CD4-positive, alpha-beta T cell treated with Interleukin-15 for 1 hour (primary cell): ENCODE measurements at regions not wholly inside any gene's neighbourhood (a gene's known extent, or its start where the extent isn't known, plus 50 kb on each side); places are given as distances from the start of the nearest gene placed in this dataset.

ENCODE experiments used
- DNase-seq: peaks from one replicate; pipeline ENCODE4 v3.0.0-alpha.2; 2020

DNA sequence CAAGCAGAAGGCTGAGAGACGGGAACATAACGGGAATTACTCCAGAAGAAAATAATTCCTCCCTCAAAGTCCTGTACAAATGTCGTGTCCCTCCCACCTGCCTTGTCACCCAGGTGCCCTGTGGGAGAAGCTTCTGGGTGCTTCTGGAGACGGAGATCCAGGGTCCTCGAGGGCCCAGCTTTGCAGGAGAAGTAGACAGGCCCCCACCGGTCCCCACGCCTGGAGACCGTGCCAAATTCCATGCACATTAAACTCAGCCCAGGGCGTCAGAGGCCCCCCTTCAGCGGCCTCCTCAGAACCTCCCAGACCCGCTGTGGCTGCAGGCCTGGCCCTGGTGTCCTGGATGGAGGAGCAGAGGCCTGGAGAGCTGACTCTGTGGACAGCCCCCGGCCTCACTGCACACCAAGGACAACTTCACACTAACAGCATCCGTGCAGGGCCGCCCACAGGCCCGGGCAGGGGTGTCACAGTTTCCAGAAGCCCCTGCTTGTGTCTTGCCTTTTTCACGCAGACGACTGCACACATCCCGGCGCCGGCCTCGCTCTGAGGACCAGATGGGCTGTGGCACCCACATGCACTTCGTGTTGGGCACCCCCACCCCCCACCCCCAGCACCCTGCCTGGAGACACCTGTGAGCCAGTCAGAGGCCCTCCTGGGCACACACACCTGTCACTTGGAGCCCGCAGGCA is 734.3 kb downstream of the BRD1 start:
- DNase-seq, result no peak

DNA sequence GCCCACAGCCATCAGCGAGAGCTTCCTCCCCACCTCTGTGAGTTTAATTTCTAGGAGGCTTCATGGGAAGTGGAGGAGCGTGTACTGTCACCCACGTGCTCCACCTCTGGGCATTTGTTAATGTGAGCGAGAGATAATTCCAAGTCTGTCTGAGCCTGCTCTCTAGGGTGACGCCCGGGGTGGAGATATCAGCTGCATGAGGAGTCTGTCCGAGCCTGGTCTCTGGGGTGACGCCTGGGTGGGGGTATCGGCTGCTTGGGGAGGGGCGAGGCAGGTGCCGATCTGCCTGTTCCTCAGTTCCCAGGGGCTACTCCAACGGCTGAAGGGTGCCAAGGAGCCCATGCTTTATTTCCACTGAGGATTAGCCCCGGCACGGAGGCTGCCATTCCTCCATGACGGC is 735.0 kb downstream of the BRD1 start:
- no peak for DNase-seq

DNA sequence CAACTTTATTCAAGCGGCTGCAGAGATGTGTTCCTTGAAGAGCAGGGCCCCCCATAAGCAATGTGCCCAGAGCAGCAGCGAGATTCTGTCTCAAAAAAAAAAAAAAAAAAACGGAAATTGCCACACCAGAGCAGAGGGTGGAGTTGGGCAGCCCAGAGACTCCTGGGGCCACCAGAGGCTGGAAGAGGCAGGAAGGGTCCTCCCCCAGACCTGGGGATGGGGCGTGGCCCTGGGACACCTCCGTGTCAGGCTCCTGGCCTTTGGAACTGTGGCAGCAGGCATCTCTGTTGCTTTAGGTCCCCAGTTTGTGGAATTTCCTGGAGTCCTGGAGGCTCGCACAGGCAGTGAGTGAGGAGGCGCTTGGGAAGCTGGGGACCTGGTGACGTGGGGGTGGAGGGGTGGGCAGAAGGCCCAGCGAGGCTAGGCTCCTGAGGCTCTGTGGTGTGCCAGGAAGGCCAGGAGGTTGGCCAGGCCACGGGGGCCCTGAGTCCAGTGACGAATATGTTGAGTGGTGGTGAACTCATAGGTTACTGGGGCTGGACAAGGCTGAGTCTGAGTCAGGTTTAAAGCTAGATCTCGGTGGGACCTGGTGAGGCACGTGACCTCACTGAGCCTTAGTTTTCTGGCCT is 735.6 kb downstream of the BRD1 start:
- DNase-seq, result no peak

DNA sequence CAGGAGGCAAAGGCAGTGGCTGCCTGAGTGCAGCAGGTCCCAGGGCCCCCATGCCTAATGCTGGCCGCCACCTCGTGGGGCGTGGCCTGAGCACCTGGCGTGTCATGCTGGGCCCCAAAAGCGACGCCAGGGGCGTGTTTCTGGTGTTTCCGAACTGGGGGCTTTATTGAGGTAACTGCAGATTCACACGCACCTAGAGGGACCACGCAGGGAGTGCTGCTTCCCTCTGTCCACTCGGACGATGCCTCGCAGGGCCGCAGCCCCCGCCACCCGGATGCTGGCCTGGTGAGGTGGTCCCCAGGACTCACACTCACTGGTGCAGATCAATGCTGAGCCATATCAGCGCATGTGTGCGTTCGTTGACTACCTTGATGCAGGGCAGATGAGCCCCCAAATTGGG is 736.2 kb downstream of the BRD1 start:
- no peak for DNase-seq

DNA sequence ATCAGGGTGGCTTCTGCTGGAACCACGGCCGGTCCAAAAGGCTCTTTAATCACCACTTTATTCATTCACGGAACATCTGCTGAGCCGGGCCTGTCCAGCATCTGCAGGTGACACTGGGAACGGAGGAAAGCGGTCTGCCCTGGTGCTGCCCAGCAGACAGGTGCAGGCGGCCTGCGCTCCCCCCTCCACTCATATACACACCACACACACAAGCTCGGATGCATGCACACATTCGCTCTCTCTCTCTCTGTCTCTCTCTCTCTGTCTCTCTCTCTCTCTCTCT is 736.9 kb downstream of the BRD1 start:
- no peak for DNase-seq

DNA sequence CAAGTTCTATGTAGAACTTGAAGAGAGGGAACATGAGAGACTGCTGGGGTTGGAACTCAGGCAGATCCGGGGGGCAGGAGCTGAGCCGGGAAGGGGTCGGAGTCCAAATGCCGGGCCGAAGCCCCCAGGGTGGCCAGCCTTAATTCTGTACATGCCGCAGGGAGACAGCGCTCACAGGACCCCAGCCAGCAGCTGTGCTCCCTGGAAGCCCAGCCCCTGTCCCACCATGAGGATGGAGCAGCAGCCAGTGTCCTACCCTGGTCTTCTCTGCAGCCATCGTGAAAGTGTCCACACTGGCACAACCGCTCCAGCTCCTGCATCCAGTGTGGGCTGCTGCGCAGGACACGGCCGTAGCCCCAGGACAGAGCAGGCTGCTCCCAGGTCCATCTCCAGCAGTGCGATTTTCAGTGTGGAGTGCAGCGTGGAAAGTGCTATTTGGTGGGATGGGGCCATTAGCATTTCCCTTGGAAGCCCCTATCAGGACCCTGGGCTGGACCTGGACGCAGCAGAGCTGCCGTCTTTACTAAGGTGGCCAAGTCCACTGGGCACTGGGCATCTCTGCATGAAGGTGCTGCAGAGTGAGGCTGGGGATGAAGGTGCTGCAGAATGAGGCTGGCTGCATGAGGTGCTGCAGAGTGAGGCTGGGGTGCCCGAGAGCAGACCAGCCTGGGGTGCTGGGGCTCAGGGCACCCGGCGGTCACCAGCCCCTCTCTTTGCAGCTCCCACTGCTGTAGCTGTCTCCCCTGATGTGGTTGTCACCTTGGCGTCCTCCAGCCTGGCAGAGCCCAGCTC is 737.4 kb downstream of the BRD1 start:
- DNase-seq, result no peak

DNA sequence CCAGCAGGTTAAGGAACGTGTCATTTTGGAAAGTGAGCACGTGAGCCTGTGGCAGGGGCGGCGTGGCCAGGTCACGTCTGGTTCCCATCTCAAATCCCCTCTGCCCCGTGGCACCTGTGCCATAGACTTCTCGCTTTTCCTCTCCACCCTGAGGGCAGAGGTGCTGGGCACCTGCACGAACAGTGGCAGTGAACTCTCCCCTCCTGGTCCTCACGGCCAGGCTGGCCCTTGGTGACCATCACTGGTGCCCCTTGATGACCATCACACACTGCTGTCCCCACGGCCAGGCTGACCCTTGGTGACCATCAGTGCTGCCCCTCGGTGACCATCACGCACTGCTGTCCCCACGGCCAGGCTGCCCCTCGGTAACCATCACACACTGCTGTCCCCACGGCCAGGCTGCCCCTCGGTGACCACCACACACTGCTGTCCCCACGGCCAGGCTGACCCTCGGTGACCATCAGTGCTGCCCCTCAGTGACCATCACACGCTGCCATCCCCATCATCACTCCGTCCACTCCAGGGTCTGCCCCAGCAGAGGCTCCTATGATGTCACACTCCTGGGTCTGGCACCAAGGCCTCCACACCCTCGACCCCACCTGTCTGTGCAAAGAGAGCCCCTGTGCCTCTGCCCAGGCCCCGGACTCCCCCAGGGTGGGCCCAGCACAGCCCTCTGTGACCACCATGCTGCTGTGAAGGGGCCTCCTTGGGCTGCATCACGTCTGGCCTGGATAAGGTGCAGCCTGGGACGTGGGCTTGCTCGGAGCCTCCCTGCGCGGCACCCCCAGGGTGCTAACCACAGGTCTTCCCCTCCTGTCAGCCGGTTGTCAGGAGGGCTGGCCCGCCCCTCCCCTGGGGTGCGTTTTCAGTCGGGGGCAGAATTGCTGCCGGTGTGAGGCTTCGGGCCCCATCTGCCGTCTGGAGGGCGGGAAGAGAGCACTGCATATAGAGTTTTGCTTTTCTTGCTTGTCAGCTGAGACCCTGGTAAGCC is 738.6 kb downstream of the BRD1 start:
- no peak for DNase-seq

DNA sequence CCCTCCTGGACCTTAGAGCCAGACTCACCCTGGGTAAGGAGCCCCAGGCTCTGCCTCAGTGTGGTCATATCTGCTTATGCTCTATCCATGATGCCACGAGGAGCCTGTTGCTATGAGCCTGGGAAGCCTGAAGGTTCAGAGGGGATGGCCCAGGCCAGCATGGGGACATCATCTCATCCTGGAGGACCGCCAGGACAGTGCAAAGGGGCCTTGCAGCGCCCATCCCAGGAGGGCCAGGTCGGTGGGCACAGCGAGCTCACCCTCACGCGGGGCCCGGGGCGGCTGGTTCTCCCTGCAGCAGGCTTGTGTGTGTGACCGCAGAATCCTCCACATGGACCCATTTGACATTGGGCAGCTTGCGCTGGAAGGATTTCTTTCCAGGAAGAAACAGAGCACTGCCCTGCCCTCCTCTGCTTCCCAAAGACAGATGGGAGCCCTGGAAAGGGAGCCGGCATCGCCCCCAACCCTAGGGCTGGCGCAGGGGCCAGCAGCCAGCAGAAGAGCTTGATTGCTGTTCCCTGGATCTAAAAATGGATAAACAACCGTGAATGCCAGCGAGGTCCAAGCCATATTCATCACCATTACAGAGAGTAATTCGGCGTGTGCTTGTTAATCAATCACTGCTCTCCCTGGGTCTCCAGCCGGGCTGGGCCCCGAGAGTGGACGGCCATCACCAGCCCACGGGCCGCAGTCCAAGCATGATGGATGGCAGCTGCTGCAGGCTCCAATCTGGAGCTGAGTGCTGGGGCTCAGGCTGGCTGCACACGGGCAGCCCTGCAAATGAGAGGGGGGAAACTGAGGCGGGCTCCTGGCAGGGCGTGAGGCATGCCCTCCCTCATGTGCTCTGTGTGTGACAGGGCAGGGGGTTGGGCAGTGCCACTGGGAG is 739.7 kb downstream of the BRD1 start:
- DNase-seq, result no peak

DNA sequence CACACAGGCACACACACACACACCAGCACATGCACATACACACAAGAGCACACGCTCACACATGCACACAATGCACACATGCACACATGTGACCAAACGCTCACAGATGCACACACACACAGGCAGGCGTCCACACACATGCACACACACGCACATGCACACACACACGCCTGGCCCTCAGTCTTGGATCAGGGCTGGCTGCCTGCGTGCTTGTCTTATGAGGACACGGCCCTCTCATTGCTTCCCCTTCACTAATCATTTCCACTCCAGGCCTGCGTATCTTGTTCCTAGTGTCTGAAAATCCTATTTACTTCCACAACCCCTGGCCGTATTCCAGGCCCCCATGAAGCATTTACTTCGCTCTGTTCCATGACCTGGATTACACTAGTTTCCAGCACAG is 740.5 kb downstream of the BRD1 start:
- no peak for DNase-seq

DNA sequence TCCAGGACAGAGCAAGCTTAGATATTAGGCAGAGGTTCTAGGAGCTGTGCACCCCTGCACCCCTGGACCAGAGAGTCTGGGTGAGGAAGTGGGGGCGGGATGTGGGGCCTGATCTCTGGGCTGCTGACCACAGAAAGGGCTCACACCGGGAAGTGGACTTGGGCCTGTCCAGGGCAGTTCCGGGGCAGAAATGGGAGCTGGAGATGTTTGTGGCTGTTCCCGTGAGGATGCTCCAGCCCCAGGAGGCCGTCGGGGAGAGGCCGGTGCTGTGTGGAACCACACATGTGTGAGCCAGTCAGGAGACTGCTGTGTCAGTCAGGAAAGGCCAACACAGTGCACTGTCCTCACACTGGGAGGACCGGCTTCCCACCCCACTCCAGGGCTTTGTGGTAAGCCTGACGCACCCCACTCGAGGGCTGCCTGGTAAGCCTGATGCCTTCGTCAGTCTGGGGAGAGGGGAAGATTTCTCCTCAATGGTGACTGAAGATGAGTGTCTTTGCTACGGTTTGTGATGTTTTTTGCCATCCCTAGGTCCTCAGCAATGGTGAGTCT is 741.0 kb downstream of the BRD1 start:
- no peak for DNase-seq

DNA sequence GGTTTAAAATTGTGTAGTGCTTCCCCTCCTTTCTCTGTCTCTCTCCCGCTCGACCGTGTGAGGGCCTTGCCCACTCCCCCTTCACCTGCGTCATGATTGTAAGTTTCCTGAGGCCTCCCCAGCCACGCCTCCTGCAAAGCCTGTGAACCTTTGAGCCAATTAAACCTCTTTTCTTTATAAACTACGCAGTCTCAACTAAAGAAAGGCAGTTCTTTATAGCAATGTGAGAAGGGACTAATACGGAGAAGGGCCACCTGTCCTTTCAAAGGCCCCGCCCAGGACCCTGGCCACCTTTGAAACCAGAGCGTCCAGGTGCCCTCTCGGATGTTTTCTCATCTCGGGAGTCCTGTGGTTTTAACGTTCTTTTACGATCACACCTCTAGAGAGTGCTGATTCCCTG is 741.5 kb downstream of the BRD1 start:
- DNase-seq, result no peak

DNA sequence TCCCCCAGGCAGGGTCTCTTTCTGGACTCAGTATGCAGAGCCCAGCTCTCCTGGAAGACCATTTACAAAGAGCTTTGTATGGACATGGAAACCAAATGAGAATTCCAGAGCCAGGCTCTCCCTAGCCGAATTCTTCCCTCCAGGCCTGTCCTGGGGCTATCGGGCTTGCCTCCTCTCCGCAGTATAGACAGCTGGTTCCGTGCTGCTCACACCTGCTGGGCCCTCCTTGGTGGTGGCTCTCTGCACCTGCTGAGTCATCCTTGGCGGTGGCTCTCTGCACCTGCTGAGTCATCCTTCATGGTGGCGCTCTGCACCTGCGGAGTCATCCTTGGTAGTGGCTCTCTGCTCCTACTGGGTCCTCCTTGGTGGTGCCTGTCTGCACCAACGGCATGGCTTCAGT is 743.5 kb downstream of the BRD1 start:
- no peak for DNase-seq

DNA sequence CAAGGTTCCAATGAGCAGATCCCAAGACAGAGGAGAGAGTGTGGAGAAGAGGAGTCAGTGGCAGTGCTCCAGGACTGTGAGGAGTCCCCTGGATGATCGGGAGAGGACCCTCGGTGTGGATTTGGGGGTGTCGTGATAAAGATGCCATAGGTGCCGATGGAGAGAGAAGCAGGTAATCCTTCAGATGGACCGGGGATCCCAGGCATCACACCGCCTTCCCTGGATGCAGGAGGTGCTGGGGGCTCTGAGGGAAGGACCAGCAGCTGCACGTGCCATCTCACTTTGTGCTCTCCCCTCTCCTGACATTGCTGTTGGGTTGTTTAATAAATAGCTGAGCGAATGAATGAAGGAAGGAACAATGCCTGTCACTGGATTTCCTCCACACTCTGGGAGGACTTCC is 744.1 kb downstream of the BRD1 start:
- DNase-seq, result no peak

DNA sequence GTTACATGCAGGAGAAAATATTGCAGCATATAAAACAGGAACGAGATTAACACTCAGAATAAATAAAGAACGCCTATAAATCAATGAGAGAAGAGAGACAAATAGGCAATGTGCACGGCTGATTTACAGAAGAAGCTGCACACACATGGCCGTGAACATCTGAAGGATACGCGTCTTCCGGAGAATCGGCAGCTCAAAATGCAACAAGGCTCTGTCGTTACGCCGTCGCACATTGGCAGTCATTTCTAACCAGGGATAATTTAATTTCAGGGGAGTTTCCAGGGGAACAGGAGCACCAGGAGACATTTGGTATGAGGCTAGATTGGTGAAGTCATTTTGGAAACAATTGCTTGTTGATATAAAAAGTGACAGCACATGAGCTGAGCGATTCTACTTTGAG is 745.2 kb downstream of the BRD1 start:
- no peak for DNase-seq

DNA sequence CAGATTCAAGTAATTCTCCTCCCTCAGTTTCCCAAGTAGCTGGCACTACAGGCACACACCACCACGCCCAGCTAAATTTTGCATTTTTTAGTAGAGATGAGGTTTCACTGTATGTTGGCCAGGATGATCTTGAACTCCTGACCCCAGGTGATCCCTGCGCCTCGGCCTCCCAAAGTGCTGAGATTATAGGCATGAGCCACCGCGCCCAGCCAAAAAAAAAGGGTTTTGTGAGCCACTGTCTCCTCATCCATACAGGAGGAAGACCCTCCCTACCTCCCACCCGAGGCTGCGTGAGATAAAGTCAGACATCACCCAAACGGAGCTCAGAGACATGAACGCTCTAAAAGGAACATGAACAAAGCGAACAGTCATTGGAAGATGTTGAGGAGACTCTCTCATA is 745.7 kb downstream of the BRD1 start:
- no peak for DNase-seq

DNA sequence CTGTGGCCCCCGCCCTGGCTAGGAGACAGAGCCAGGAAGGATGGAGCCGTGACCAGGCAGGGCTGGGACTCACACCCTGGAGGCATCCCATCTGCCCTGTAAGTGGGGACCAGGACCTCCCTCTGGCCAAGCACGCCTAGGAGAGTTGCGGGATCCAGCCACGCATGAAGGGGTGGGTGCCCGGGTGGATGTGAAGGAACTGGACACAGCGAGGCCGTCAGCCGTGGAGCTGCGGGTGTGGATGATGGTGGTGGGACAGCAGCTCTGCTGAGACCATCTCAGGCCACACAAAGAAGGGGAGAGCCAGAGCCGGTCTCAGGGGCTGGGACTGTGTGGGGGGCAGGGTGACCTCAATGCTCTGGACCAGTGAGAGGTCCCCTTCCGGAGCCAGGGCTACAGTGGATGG is 746.4 kb downstream of the BRD1 start:
- DNase-seq, result no peak

DNA sequence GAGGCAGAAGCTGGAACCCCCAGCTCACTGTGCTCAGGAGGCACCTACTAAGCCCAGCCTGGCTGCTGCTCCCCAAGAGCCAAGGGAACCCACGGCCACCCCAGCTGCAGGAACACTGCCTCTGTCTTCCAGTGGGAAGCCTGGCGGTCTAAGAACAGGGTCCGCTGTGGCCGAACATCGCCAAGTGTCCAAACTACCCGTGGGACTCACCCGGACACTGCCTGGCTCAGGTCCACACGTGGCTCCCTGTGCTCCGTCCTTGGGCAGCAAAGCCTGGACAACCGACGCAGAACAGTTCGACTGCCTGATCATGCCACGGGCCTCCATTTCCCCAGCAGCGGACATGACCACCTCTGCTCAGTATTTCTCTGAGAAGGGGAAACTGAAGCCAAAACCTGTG is 747.0 kb downstream of the BRD1 start:
- DNase-seq, result no peak

DNA sequence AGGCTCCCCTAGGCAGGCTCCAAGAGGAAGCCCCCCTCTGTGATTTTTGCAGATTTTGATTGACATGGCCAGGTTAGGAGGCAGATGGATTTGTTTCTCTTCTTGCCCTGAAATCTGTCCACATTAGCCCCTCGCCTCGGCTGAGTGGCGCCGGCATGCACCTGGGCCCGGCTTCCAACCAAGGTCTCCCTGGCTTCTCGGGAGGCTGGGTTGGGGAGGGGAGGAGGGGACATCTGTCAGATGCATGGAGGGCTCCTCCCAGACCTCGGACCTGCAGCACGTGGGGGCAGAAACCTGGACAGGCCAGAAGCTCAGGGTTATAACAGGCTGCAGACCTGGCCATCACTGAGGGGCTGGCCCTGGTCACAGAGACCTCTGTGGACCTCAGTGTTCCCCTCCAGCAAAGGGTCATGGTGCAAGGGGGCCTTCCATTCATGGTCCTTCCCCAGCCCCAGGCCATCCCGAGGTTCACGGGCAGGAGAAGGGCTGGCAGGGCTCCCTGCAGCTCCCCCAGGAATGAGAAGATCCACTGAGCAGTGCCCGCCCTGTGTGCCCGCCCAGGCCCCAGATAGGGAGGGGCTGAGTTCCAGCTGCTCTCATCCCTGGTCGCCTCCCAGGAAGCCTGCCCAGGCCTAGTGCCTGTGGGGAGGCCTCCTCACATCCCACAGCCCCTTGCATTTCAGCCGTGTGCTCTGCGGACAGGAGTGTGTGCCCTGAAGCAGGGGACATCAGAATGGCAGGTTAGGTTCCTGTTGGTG is 747.8 kb downstream of the BRD1 start:
- no peak for DNase-seq

DNA sequence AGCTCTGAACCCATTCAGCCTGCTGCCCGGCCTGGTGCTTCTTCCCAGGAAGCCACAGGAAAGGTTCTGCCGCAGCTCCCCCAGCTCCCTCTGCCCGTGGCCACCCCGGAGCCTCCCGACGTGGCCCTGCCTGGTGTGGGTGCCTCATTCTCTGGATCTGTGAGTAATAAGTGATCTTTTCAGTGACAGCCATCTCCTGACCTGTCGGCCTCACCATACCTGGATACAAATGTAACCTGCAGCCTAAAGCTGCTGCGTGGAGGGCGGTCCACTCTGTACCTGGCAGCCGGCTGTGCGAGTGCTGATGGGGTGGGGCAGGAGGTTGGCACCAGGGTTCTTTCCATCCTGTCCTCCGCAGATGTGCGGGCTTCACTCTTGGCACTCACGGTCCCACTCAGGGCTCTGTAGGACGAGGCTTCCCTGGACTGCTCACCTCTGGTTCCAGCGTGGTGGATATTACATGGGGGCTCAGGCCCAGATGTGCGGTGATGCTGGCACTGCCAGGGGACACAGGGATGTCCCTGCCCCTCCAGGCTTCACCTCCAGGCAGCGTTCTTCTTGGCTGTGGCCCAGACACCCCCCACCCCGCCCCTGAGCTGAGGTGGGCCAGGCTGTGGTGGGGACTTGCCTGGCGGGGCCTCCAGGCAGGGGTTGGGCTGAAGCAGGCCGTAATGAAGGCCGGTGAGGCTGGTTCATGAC is 748.5 kb downstream of the BRD1 start:
- no peak for DNase-seq

DNA sequence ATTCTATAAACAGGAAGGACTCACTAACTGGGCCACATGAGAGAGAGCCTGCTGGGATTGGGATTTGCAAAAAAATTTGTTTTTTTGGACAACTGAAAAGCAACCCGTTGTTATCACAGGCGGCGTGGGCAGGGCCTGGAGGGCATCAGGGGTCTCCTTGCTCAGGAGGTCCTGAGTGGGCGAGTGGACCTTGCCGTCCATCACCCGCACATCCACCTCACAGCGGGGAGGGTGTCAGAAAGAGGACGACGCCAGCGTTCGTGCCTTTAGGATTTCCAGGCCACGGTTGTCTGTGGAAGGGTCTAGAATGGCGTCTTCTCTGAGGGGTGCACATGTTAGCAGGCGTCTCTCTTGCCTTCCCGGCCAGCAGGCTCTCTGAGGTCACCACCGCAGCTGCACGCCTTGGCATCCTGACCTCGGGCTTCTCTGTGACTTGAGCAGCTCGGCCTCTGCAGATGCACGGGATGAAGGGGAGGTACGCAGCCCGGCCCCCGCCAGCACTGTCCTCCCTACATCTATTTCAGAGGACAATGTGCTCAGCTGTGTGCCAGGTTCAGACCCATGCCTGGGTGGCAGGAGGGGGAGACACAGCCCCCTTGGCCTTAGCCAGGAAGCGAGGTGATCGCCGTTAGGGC is 749.5 kb downstream of the BRD1 start:
- no peak for DNase-seq
